HG03097 (cell line): ENCODE measurements at regions not wholly inside any gene's neighbourhood (a gene's known extent, or its start where the extent isn't known, plus 50 kb on each side); places are given as distances from the start of the nearest gene placed in this dataset.
"Not testable (repeated sequence)": the region's sequence is repeated elsewhere in the genome, so short reads cannot be mapped to it uniquely, and the experiment has no call there.

Source experiments
- ATAC-seq: cut with Tn5 transposase; IDR thresholded peaks from one replicate; pipeline ENCODE4 v1.9.1; 2021; ENCODE audit not compliant: unreplicated experiment, low FRiP score

- ATAC-seq = no peak
These were observed 106.8 kb upstream of the LUZP2 start for GRCh38 chr11:24390016-24390415.

- no peak for ATAC-seq
These were observed 106.1 kb upstream of the LUZP2 start for GRCh38 chr11:24390762-24391161.

GRCh38 chr11:24391167-24391566 is 105.7 kb upstream of the LUZP2 start:
- ATAC-seq = no peak

- ATAC-seq = no peak
These were observed 96.7 kb upstream of the LUZP2 start for GRCh38 chr11:24400059-24400665.

- no peak for ATAC-seq
These were observed 90.5 kb upstream of the LUZP2 start for GRCh38 chr11:24406389-24406788.

- ATAC-seq = no peak
These were observed 89.9 kb upstream of the LUZP2 start for GRCh38 chr11:24406980-24407379.

GRCh38 chr11:24407733-24408132 is 89.1 kb upstream of the LUZP2 start:
- ATAC-seq = no peak

GRCh38 chr11:24408202-24408601 is 88.7 kb upstream of the LUZP2 start:
- ATAC-seq = no peak

- ATAC-seq = no peak
These were observed 85.1 kb upstream of the LUZP2 start for GRCh38 chr11:24411791-24412190.

GRCh38 chr11:24412722-24413121 is 84.1 kb upstream of the LUZP2 start:
- no peak for ATAC-seq

- no peak for ATAC-seq
These were observed 83.5 kb upstream of the LUZP2 start for GRCh38 chr11:24413391-24413790.

- not testable (repeated sequence) for ATAC-seq
These were observed 80.8 kb upstream of the LUZP2 start for GRCh38 chr11:24415955-24416636.

GRCh38 chr11:24421766-24422165 is 75.1 kb upstream of the LUZP2 start:
- ATAC-seq = no peak

GRCh38 chr11:24422376-24422775 is 74.5 kb upstream of the LUZP2 start:
- no peak for ATAC-seq

- ATAC-seq = no peak
These were observed 59.7 kb upstream of the LUZP2 start for GRCh38 chr11:24437123-24437522.
